Muscle of back (tissue), 3 donors: ENCODE measurements at regions not wholly inside any gene's neighbourhood (a gene's known extent, or its start where the extent isn't known, plus 50 kb on each side); places are given as distances from the start of the nearest gene placed in this dataset.

Experiments
- DNase-seq, 3 donors: peaks; one replicate each; pipeline versions ENCODE4 v3.0.0 to v3.0.0-alpha.2; 2013

DNA sequence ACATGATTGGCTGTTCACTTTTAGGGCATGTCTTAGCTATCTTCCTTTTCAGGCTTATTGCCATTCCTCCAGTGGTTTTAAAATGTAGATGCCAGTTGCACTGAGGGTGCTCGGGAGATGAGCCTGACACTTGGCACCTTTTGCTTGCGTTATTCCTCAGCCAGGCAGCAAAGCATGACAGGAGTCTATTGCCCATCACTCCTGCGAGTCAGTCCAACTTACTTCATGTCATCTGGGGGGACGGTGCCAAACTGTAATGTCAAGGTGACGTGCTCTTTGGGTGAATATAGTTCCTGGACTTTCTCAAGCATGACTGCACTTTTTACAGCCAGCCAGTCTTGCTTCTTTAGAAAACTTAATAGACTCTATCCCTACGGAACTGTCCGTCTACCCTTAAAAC is 406.0 kb upstream of the C2CD4B start:
- DNase-seq: no peak

DNA sequence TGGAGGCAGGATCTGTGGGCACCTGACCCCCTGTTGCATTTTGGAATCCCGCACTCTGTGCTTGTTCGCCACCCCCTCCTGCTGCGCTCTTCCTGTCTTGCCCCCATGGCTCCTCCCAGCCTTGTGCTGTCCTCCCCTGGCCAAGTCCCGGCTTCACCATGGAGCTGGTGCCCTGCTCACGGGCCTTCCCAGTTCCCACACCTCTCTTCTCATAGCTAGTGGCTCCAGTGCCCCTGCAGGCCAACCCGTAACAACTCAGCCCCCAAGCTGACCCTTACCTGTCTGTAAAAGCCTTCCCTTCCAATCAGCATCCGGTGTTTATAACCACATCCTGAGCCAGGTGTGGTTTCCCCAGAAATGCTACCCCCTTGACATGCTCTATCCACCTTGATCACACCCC is 407.7 kb upstream of the C2CD4B start:
- no peak for DNase-seq

DNA sequence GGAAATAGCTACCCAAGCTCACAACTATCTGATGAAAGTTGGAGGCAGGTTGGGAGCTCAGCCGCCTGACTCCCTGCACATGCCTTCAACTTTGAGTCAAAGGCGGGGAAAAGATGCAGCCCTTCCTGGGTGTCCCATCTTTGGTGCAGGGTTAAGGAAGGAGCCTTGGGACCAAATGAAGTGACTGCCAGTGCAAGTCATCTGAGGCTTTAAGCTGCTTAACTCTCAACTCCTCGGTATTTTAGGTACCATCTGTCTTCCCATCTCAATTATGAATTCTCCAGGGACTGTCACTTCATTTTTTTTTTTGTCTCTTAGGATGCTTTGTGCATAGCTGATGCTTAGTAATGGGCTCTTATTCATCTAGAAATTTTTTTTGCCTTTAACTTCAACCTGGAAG is 408.8 kb upstream of the C2CD4B start:
- no peak for DNase-seq

DNA sequence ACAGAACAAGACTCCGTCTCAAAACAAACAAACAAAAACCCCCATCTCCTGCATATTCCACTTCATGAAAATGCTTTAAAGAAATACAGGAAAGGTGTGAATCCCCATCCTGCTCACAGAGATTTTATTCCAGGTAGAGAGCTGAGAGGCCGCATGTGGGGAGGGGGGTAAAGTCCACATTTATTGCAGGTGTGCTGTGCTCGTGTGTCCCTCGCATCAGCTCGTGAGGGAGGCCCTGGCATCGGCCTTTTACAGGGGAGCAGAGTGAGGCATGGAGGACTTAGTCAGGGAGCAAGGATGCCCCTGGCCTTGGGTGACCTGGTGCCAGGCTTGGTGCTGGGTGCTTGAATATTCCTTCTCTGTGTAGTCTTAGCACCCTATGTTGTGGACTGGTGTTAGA is 413.5 kb upstream of the C2CD4B start:
- no peak for DNase-seq

DNA sequence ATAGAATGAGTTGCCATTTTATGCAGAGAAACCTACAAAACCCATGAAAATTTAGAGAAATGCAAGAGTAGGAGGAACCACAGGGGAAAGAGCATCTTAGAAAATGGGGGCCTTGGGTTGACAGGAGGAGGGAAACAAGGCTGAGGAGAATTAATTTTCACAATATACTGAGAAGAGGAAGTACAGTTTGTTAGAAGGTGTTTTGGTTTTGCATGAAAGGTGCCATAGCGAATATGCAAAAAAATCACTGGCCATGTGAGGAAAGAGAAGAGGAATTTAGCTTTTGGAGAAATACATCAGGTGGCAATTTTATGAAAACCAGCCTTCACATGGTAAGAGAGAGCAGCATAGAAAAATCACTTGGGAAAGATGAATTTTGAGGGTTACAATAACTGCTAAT is 413.9 kb upstream of the C2CD4B start:
- no peak for DNase-seq

DNA sequence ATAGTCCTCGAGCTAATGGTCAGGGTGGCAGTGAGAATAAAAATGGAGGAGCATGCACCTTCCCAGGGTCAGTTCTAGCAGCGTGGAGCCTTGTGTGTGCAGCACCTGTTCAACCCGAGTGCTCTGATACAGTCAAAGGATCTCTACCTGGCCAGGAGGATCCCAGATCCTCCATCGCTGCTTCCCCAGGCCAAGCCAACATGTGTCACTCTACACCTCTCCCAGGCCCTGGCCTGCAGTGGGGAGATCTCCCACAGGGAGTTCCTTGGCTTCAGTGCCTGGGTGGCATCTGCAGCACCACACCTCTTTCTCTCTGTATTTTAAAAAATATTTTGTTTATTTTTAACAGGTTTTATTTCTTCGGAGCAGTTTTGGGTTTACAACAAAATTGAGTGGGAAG is 414.8 kb upstream of the C2CD4B start:
- no peak for DNase-seq

DNA sequence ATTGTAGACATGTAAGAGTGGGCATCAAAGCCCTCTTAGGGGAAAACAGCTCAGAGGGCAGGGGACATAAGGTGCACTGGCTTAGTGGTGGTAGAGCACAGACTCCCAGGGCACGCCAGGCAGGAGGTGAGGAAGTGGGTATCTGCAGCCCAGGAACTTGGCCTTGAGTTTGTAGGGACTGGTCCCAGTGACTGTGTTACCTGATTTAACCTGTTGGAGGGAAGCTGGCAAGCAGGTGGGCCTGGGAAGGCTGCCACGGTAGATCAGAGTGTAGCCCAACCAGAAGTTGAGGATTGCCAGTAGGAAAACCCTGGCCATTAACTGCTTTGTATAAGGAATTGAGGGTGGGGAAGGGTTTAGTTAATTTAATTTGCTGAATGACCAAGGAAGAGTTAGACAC is 417.5 kb upstream of the C2CD4B start:
- no peak for DNase-seq

DNA sequence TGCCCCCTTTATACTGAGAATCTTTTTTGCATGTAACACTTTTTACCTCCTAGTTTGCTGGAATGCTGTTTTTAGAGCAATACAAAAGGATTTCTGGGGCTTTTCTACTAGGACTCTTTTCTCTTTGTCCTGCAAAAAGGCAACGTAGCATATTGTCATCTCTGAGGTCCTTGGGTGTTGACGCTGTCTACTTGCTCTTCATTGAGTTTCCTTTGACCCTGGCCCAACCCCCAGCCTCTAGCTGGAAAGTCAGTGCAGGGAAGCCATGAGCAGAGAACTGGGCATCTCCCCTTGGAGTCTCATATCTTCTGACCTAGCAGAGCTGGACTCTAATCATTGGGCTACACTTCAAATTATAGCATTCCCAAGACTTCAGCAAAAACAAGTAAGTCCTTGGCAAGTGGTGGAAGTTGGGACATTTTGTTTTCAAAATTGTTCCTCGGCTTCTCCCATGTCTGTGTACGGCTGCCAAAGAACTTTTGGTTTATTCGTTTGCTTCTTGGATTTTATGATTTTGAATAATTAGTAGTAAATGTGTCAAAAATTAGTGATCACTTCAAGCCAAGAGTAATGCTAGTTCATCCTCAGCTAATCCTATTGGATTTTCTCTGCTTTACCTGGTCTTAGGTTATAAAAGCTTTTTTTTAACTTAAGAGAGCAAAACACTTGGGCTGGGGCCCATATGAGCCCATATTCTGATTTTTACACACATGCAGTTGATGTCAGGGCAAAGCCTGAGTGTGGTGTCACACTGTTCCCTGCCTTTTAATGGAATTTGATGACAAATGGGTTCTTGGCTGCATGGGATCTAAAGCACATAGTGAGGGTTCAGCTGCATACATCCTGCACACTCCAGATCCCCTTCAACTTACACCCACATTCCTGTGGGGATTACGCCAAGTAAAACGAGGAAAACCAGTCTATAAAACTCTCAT is 419.5 kb upstream of the C2CD4B start:
- no peak for DNase-seq

DNA sequence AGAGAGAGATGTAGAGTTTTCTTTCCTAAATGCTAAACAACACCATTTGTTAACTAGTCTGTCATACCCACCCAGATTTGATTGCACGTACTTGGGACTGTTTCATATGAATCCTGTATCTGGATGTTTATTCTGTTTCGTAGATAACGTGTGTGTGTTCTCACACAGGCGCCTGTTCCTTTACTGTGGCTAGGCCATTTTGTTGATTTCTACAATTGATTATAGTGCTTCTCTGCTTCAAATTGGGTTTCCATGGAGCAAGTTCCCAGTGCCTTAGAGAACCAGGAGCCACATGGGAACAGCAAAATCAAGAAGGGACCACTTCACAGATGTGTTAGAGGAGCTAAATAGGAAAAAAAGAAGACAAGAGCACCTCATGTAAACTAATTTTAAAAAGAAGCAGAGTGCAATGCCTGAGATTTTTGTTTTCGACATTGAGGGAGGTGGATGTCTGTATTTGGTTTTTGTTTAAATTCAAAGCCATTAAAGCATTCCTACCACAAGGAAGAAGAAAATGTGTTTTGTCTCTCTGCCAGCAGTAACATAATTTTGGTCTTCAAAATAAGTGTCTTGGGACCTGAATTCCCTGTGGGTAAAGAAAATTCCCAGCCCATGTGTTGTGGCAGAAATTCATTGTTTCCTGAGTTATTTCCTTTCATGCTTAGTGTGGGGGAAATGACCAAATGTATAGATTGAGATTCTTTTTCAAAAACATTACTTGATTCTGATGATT is 424.0 kb upstream of the C2CD4B start:
- peak in 1 of 3 donors; percentile 80 for DNase-seq

DNA sequence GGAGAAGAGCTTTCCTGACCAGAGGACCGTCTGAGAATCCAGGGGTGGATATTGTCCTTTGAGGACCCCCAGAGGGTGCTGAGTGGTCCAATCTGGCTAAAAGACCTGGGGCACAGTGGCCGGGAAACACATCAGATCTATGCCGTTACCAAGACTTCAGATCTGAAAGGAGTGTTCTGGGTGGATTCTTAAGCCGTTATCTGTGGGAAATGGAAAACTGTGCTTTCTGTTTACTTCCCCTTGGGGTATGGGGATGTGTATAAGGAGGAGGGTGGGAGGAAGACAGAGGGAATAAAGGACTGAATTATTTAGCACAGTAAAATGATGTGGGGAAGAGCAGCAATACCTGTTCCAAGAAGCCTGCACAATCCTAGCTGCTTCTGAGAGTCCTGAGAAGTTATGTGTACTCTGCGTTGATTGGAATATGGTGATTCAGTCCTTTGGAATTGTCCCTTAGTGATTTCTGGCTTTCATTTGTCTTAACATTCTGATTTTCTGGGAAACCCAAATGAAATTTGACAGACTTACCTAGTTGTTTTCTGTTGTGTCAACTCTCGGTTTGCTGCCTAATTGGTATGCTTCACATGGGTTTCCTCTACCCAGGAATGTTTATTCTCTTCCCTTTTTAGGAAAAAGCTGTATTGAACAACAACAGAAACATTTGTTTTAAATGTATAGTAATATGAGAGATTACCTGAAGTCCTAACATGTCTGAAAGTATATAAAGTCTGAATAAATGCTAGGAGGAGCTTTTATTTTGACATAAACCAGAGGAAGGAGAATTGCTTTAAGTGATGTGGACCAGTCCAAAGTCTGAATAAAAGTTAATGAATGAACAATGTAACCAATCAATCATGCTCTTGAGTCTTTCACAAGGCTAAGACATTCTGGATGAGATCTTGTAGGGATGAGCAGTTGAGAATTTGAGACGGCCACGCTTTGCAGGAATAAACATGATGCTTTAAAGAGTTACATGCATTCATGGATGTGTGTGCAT is 427.1 kb upstream of the C2CD4B start:
- DNase-seq: peak in 1 of 3 donors; percentile 32

DNA sequence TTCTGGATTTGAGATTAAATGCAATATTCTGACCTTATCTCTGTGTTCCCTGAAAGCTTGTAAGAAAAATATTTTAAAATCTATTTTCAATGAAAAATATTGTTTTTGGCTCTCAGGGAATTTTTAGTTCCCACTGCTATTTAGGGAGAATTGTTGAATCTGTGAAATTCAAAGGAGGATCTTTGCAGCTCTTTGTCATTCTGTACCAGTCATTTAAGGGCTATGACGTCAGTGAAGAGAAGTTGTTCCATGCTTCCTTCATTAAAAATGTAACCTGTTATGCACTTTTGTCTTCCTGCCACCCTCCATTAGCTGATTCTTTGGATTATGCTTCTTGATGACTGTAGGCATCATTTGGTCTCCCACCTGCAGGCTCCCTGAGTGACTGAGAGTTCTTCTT is 427.8 kb upstream of the C2CD4B start:
- no peak for DNase-seq

DNA sequence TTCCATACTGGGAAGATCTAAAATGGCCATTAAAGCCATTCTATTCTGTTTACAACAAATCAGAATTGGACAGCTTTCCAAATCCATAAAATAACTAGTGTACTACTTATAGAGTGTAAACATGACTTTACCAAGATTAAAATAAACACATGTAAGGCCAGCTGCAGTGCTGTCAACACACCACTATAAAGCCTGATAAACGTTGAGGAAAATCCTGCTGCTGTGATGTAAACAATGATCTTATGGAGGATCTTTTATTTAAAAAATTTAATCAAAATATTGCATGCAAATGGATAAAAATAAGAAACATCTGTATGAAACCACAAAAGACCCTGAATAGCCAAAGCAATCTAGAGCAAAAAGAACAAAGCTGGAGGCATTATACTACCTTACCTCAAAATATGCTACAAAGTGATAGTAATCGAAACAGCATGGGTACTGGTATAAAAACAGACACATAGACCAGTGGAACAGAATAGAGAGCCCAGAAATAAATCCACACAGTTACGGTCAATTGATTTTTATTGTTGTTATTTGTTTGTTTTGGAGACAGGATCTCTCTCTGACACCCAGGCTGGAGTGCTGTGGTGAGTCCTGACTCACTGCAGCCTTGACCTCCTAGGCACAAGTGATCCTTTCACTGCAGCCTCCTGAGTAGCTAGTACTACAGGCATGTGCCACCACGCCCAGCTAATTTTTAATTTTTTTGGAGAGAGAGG is 428.8 kb upstream of the C2CD4B start:
- DNase-seq: no peak

DNA sequence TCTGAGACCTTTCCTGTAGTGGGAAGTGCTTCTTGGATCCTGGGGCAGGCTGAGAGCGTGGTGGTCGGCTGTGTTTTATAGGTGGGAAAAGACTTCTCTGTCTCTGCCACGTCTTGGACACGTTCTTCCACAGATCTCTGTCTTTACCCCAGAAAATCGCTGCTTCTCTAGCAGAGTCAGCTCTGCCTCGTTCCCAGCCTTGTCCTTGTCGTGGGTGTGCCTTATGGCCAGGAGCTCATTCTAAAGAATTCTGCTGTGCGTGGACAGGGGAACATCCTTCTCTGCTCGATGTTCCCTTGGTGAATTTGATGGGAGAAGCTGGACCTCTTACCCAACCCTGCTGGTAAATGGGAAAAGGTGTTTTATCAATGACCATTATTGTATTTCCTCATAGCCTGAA is 433.1 kb upstream of the C2CD4B start:
- DNase-seq: no peak

DNA sequence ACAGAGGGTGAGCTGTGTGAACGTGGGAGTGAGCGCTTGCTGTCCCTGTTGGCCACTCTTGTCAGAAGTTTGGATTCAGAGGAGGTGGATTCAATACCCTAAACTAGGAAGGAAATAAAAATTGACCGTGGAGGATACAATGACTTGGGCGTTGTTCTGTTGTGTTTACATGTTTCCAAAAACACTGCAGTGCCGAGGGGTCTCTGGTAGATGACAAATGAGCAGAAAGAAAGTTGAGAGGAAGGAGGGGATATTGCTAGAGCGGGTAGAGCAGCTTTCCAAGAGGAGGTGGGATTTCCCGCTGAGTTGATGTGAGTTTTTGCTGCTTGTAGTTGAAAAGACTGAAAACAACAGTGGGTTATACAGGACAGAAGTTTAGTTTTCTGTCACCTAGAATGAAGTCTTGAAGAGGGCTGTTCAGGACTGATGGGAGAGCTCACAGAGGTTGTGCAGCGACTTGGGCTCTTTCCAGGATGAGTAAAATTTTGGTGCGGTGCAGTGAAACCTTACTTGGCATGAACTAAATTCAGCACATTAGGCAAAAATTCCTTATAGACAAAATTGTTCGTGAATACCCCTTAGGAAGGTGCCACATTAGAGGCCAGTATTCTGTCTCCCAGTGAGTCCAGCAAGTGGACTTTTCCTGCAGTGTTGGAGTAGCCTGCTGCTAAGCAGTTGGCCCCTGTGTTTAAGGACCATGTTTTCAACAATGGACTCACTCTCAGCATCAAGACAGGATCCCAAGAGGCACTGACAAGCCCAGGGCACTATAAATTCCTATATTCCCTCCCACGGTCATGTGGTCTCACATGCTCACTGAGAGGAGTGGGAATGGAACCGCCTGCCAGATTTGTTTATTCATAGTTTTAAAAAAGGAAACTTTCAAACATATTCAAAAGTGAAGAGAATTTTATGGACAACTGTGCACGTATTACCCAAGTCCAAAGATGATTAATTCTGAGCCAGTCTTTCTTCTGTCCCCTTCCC is 435.0 kb upstream of the C2CD4B start:
- peak in 1 of 3 donors; percentile 59 for DNase-seq

DNA sequence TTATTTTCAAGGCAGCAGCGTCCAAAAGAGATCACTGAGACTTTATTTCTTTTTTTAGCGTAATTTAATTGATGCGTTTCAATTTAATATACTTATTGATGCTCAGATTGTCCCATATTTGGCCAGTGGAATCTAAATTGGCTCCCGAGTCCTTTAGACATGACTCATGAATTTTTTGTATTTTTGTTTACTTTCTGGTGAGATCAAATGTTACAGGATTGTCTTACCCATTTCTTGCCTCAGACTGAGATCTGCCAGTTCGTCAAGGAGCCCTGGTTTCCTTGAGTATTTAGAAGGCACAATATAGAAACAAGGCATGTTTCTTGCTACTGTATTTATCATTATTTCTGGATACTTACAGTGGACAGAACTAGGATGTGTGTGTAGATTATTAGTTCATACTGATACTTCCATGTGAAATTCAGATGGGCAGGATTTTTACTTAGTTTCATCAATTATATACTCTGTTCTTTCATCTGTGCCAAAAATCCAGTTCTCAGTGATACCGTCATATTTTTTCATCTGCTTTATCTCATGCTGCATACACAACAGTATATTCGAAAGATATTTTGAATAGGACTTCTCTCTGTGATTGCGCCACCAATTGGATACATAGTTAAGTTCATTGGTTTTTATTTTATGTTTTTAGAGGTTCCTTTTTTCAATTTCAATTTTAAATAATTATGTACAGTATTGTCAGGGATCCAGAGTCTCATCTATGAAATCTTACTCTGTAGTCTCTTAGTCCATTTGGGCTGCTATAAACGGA is 436.9 kb upstream of the C2CD4B start:
- no peak for DNase-seq

DNA sequence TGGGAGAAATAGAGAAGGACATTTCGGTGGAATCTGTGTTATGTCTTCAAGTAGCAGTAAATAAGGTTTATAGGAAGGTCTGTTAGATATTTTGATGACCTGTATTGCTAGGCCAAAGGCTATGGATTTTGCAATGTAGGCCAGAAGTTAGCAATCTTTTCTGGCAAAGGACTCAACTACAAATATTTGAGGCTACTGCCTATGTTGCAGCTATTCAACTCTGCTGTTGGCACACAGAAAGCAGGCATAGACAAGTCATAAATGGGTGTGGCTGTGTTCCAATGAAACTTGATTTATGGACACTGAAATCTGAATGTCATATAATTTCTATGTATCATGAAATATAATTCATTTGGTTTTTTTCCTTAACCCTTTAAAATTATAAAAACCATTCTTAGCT is 438.7 kb upstream of the C2CD4B start:
- no peak for DNase-seq

DNA sequence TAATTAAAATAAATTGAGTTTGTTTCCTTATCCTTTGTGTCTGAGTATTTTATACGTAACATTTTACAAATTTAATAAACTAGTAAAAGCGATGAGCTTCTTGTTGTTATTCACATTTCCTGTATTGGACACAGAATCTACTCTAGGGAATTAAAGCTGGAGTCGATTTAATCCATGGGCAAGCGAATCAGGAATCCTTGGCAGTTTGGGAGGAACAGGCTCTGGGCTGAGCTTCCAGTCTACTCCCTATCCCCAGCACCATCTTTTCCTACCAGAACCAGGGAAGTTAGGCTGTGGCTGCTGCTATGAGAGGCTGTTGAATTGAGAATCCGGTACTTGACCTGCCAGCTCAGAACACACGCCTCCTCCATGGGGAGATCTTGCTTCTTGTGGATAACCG is 437.3 kb upstream of the TPM1 start:
- DNase-seq: peak in 2 of 3 donors; percentile 47 to 75

DNA sequence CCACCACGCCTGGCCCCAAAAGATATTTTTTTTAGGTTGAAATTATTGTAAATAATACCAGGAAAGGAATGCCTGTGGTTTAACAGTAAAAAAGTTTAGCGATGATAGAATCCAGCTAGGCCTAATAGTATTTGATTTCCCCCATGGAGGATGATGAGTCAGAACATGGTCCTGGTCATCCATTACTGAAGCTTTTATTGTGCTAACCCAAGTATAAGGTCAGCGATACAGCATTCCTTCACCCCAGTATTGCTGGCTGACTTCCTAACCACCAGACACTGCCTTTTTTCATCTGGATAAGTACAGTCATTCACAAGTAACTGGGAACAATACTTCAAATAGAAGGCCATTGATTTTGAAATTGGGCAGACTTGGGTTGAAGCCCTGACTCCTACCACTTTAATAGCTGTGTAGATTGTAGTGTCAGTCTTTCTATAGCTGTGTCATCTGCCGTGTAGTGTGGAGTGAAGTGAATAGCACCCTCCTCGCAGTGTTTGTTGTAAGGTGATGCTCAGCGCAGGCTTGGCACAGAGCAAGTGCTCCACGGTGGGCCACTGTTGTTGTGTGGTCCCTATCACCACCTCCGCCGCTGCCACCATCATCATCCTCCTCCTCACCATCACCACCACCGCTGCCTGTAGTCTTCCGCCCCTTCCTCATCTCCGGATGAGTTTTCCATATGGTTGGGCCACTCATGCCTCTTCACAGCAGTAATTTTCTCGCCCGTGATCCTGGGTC is 436.0 kb upstream of the TPM1 start:
- DNase-seq: peak in 1 of 3 donors; percentile 97

DNA sequence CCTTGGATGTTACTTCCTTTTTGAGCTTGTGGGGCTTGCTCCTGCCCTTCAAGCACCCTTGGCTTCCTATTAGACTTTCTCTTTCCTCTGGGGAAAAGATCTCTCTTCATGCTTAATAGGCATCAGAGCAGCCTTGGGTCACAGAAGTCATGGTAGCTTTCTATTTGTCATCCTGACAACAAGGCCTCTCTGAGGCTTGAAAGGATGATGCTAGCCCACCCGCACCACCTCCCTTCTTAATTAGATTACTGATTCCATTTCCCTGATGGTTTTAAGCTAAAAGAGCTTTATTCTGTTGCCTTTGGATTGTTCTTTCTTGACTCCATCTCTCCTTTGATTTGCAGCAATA is 435.5 kb upstream of the TPM1 start:
- DNase-seq: no peak
